GM23338 (cell line): ENCODE measurements at regions not wholly inside any gene's neighbourhood (a gene's known extent, or its start where the extent isn't known, plus 50 kb on each side); places are given as distances from the start of the nearest gene placed in this dataset.

ENCODE experiments used
- CREB1 ChIP-seq: fragments of 250-450 bp; sonication (Bioruptor Pico); IDR thresholded peaks from 2 replicates; pipeline ENCODE4 v1.5.0; 2020; ENCODE audit warnings: low read depth, mild to moderate bottlenecking, moderate library complexity
- CTCF ChIP-seq, 2 experiments: fragments of 200-600 bp in 1 of 2; sonication (generic) in 1 of 2; conservative IDR thresholded peaks; 2 replicates each; pipeline versions ENCODE4 v1.5.1 to v1.6.1; 2016 to 2017; ENCODE audit warnings: antibody characterized with exemption in 2 of 2, low read depth in 2 of 2, mild to moderate bottlenecking in 2 of 2, moderate library complexity in 1 of 2
- ETS1 ChIP-seq: IDR thresholded peaks from 2 replicates; pipeline ENCODE4 v1.6.1; 2016; ENCODE audit warnings: antibody characterized with exemption
- EZH2 ChIP-seq: fragments of 200-600 bp; sonication (generic); IDR thresholded peaks from one replicate; pipeline ENCODE4 v1.8.0; 2017; ENCODE audit warnings: antibody characterized with exemption, mild to moderate bottlenecking, low read depth; ENCODE audit not compliant: unreplicated experiment
- EZH2phosphoT487 ChIP-seq: fragments of 200-600 bp; sonication (generic); IDR thresholded peaks from one replicate; pipeline ENCODE4 v1.8.1; 2018; ENCODE audit warnings: antibody characterized with exemption; ENCODE audit not compliant: unreplicated experiment
- JUNB ChIP-seq: IDR thresholded peaks from one replicate; pipeline ENCODE4 v1.6.1; 2016; ENCODE audit warnings: antibody characterized with exemption; ENCODE audit not compliant: unreplicated experiment
- NANOG ChIP-seq: IDR thresholded peaks from 2 replicates; pipeline ENCODE4 v1.6.1; 2016; ENCODE audit warnings: antibody characterized with exemption, borderline replicate concordance
- POLR2AphosphoS5 ChIP-seq: IDR thresholded peaks from 2 replicates; pipeline ENCODE4 v1.6.1; 2016; ENCODE audit warnings: antibody characterized with exemption, low read depth
- REST ChIP-seq: IDR thresholded peaks from one replicate; pipeline ENCODE4 v1.6.1; 2018; ENCODE audit warnings: antibody characterized with exemption; ENCODE audit not compliant: unreplicated experiment
- STAT1 ChIP-seq: IDR thresholded peaks from one replicate; pipeline ENCODE4 v1.6.1; 2016; ENCODE audit warnings: antibody characterized with exemption; ENCODE audit not compliant: unreplicated experiment
- ZNF331 ChIP-seq: fragments of 250-450 bp; sonication (Bioruptor Pico); IDR thresholded peaks from 2 replicates; pipeline ENCODE4 v1.5.0; 2020; ENCODE audit warnings: low read depth, mild to moderate bottlenecking, moderate library complexity
- TF ChIP-seq, protein P1 (sequence below): fragments of 250-450 bp; sonication (Bioruptor Pico); IDR thresholded peaks from 2 replicates; pipeline ENCODE4 v1.5.0; 2020; ENCODE audit warnings: mild to moderate bottlenecking, moderate library complexity

DNA sequence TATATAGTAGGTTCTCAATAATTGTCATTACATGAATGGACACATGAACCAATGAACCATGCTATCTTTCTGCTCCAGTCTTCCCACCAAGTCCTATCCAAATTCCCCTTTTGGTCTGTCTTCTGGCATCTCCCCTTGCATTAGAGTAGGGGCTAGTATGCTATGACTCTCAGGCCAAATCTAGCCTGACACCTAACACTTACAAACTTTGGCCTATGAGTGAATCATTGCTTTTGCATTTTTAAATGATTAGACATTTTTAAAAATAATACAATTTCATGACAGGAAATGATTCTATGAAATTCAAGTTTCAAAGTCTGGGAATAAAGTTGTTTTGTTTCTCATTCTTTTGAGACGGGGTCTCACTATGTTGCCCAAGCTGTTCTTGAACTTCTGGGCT is 102.5 kb upstream of the MAF start:
- no peak for TF ChIP-seq CTCF (conservative IDR thresholded peaks at IDR 0.05; ENCODE audit: low read depth in 2 of 2)
- TF ChIP-seq JUNB = no peak
- TF ChIP-seq, protein P1, sequence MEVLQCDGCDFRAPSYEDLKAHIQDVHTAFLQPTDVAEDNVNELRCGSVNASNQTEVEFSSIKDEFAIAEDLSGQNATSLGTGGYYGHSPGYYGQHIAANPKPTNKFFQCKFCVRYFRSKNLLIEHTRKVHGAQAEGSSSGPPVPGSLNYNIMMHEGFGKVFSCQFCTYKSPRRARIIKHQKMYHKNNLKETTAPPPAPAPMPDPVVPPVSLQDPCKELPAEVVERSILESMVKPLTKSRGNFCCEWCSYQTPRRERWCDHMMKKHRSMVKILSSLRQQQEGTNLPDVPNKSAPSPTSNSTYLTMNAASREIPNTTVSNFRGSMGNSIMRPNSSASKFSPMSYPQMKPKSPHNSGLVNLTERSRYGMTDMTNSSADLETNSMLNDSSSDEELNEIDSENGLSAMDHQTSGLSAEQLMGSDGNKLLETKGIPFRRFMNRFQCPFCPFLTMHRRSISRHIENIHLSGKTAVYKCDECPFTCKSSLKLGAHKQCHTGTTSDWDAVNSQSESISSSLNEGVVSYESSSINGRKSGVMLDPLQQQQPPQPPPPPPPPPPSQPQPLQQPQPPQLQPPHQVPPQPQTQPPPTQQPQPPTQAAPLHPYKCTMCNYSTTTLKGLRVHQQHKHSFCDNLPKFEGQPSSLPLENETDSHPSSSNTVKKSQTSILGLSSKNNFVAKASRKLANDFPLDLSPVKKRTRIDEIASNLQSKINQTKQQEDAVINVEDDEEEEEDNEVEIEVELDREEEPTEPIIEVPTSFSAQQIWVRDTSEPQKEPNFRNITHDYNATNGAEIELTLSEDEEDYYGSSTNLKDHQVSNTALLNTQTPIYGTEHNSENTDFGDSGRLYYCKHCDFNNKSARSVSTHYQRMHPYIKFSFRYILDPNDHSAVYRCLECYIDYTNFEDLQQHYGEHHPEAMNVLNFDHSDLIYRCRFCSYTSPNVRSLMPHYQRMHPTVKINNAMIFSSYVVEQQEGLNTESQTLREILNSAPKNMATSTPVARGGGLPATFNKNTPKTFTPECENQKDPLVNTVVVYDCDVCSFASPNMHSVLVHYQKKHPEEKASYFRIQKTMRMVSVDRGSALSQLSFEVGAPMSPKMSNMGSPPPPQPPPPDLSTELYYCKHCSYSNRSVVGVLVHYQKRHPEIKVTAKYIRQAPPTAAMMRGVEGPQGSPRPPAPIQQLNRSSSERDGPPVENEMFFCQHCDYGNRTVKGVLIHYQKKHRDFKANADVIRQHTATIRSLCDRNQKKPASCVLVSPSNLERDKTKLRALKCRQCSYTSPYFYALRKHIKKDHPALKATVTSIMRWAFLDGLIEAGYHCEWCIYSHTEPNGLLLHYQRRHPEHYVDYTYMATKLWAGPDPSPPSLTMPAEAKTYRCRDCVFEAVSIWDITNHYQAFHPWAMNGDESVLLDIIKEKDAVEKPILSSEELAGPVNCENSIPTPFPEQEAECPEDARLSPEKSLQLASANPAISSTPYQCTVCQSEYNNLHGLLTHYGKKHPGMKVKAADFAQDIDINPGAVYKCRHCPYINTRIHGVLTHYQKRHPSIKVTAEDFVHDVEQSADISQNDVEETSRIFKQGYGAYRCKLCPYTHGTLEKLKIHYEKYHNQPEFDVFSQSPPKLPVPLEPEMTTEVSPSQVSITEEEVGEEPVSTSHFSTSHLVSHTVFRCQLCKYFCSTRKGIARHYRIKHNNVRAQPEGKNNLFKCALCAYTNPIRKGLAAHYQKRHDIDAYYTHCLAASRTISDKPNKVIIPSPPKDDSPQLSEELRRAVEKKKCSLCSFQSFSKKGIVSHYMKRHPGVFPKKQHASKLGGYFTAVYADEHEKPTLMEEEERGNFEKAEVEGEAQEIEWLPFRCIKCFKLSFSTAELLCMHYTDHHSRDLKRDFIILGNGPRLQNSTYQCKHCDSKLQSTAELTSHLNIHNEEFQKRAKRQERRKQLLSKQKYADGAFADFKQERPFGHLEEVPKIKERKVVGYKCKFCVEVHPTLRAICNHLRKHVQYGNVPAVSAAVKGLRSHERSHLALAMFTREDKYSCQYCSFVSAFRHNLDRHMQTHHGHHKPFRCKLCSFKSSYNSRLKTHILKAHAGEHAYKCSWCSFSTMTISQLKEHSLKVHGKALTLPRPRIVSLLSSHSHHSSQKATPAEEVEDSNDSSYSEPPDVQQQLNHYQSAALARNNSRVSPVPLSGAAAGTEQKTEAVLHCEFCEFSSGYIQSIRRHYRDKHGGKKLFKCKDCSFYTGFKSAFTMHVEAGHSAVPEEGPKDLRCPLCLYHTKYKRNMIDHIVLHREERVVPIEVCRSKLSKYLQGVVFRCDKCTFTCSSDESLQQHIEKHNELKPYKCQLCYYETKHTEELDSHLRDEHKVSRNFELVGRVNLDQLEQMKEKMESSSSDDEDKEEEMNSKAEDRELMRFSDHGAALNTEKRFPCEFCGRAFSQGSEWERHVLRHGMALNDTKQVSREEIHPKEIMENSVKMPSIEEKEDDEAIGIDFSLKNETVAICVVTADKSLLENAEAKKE (CRISPR knock-in tag) = no peak
- TF ChIP-seq EZH2 = no peak
- no peak for TF ChIP-seq CREB1
- no peak for TF ChIP-seq POLR2AphosphoS5
- no peak for TF ChIP-seq REST
- TF ChIP-seq STAT1 = no peak
- no peak for TF ChIP-seq ETS1
- TF ChIP-seq ZNF331 (CRISPR knock-in tag) = no peak
- no peak for TF ChIP-seq EZH2phosphoT487
- no peak for TF ChIP-seq NANOG
